ENCODE measurements at regions not wholly inside any gene's neighbourhood (a gene's known extent, or its start where the extent isn't known, plus 50 kb on each side); places are given as distances from the start of the nearest gene placed in this dataset.

DNA sequence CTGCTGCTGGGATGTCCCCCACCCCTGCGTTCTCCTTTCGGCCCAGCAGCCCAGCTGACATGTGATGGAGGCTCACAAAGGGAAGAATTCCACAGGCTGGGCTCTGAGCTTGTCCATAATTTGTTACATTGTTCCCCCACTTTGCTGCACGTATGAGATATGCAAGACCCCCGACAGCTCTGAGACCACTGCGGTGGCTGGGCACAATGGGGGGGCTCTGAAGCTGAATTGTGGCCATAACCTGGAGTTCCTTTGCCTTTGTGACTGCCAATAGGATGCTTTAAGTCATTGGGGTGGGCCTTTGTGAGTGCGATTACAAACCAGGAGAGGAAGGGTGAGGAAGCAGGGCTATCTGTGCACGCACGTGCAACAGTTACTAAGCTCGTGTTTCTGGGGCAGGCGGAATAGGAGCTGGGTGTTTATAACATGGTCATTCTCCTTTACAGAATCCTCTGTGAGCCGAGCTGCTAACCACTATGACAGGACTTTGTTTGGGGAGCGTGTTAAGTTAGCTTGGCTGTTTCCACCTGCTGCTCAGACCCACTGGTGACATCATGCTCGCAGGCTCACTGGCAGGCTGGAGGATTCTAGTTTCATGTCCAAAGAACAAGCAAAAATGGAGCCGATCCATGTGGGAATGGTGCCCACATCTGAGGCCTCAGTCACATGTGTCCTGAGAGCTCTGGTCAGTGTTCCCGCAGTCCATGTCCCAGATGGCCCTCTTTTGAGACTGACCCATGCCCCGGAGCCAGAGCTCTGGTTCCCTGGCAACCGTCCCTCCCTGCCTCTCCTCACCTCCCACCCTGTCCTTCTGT, 208.3 kb upstream of the SALL1 start:
- TF ChIP-seq GATA2 (IDR thresholded peaks at IDR 0.05; ENCODE audit: low read depth, low read length) (no peak), GATA3 (IDR thresholded peaks at IDR 0.05; ENCODE audit: low read depth, low read length) (no peak)

All from SH-SY5Y (cell line).